Hepatocyte (in vitro differentiated cells): ENCODE measurements at regions not wholly inside any gene's neighbourhood (a gene's known extent, or its start where the extent isn't known, plus 50 kb on each side); places are given as distances from the start of the nearest gene placed in this dataset.

ENCODE experiments used
- DNase-seq: peaks from one replicate; pipeline ENCODE4 v3.0.0-alpha.2; 2016; ENCODE audit warnings: low spot score
- H2AFZ ChIP-seq: fragments of 200-600 bp; sonication (generic); 2 replicates; pipeline ENCODE4 v1.6.0; 2016; ENCODE audit warnings: antibody characterized with exemption, mild to moderate bottlenecking
- H3K27ac ChIP-seq: fragments of 200-600 bp; sonication (generic); 2 replicates; pipeline ENCODE4 v1.5.1; 2016; ENCODE audit warnings: mild to moderate bottlenecking
- H3K27me3 ChIP-seq: fragments of 200-600 bp; sonication (generic); 2 replicates; pipeline ENCODE4 v1.6.1; 2016
- H3K36me3 ChIP-seq: fragments of 200-600 bp; sonication (generic); replicated peaks from 2 replicates; pipeline ENCODE4 v1.5.1; 2016; ENCODE audit warnings: low read depth; ENCODE audit not compliant: insufficient read depth
- H3K4me1 ChIP-seq: fragments of 200-600 bp; sonication (generic); 2 replicates; pipeline ENCODE4 v1.5.1; 2016; ENCODE audit warnings: mild to moderate bottlenecking, moderate library complexity; ENCODE audit not compliant: insufficient read depth
- H3K4me2 ChIP-seq: fragments of 200-600 bp; sonication (generic); 2 replicates; pipeline ENCODE4 v1.6.0; 2016
- H3K4me3 ChIP-seq: fragments of 200-600 bp; sonication (generic); 2 replicates; pipeline ENCODE4 v1.5.1; 2016; ENCODE audit warnings: mild to moderate bottlenecking
- H3K79me2 ChIP-seq: fragments of 200-600 bp; sonication (generic); 2 replicates; pipeline ENCODE4 v1.6.0; 2017; ENCODE audit warnings: mild to moderate bottlenecking
- H3K9me2 ChIP-seq: fragments of 200-600 bp; sonication (generic); replicated peaks from 2 replicates; pipeline ENCODE4 v1.6.0; 2017; ENCODE audit warnings: mild to moderate bottlenecking; ENCODE audit not compliant: insufficient read depth
- H3K9me3 ChIP-seq: fragments of 200-600 bp; sonication (generic); 2 replicates; pipeline ENCODE4 v1.5.1; 2016; ENCODE audit warnings: low read depth, mild to moderate bottlenecking
- H4K20me1 ChIP-seq: fragments of 200-600 bp; sonication (generic); 2 replicates; pipeline ENCODE4 v1.6.0; 2016; ENCODE audit warnings: mild to moderate bottlenecking; ENCODE audit not compliant: insufficient read depth, poor library complexity, severe bottlenecking
- EZH2 ChIP-seq: fragments of 200-600 bp; sonication (generic); IDR thresholded peaks from 2 replicates; pipeline ENCODE4 v1.6.1; 2016; ENCODE audit warnings: antibody characterized with exemption, mild to moderate bottlenecking, borderline replicate concordance
- EZH2phosphoT487 ChIP-seq: fragments of 200-600 bp; sonication (generic); IDR thresholded peaks from one replicate; pipeline ENCODE4 v1.6.1; 2018; ENCODE audit warnings: antibody characterized with exemption, mild to moderate bottlenecking, low read depth, moderate library complexity; ENCODE audit not compliant: unreplicated experiment, severe bottlenecking
- WGBS: methylation state at CpG from one replicate; pipeline ENCODE4 v1.1.6; 2016; ENCODE audit warnings: low lambda C conversion rate; ENCODE audit errors: missing lambda C conversion rate; 5-methylcytosine and 5-hydroxymethylcytosine counted together
- TF ChIP-seq, protein P1 (sequence below): fragments of 200-600 bp; sonication (generic); IDR thresholded peaks from 2 replicates; pipeline ENCODE4 v1.5.1; 2016; ENCODE audit warnings: antibody characterized with exemption, mild to moderate bottlenecking; ENCODE audit not compliant: poor library complexity

DNA sequence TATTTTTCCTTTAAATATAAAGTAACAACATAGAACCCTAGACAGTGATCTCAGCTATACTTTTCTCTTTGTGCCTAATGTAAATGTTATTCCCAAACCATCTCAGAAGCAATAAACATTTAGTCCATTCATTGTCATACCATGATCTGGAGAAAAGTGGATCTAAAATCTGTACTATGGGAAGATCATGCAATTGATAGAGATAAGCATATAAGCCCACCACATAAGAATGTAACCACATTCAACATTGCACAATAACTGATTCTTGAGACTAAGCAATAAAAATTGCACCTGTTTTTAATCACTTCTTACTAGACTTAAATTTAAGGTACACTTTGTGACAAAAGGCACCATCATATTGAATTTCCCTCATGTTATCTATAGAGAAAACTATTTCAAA lies 1403.0 kb upstream of the C9orf72 start:
- no peak overlapping the region for H3K27ac ChIP-seq
- no peaks in the 10 kb centered on the region for H3K27me3 ChIP-seq
- no peaks in the 10 kb centered on the region for H3K79me2 ChIP-seq
- no peak overlapping the region for H3K4me3 ChIP-seq
- no peaks in the 10 kb centered on the region for H3K9me3 ChIP-seq
- H2AFZ ChIP-seq = no peak overlapping the region
- H3K36me3 ChIP-seq = no peaks in the 10 kb centered on the region
- no peaks in the 10 kb centered on the region for H4K20me1 ChIP-seq
- H3K9me2 ChIP-seq = no peaks in the 10 kb centered on the region
- H3K4me2 ChIP-seq = no peak overlapping the region
- no peak for TF ChIP-seq EZH2phosphoT487
- TF ChIP-seq, protein P1, sequence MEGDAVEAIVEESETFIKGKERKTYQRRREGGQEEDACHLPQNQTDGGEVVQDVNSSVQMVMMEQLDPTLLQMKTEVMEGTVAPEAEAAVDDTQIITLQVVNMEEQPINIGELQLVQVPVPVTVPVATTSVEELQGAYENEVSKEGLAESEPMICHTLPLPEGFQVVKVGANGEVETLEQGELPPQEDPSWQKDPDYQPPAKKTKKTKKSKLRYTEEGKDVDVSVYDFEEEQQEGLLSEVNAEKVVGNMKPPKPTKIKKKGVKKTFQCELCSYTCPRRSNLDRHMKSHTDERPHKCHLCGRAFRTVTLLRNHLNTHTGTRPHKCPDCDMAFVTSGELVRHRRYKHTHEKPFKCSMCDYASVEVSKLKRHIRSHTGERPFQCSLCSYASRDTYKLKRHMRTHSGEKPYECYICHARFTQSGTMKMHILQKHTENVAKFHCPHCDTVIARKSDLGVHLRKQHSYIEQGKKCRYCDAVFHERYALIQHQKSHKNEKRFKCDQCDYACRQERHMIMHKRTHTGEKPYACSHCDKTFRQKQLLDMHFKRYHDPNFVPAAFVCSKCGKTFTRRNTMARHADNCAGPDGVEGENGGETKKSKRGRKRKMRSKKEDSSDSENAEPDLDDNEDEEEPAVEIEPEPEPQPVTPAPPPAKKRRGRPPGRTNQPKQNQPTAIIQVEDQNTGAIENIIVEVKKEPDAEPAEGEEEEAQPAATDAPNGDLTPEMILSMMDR = no peak
- TF ChIP-seq EZH2 = no peak
- H3K4me1 ChIP-seq = no peaks in the 10 kb centered on the region
- DNase-seq = no peak

DNA sequence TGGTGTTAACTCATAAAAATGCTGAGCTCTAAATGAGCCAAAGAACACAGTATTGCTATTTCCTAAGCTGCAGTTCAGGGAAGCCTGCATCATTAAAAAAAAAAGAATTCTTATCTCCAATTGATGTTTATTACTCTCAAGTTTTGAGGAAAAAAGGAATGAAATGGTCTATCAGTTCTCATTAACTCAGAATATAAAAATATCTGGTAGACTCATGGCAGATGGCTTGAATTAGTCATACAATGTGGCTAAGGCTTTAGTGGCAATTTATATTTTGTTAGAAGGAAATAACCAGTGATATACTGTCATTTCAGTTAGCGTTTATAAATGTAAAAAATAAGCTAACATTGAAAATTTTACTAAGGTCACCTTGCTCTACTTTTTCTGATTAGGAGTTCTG lies 1403.4 kb upstream of the C9orf72 start:
- Histone ChIP-seq H4K20me1 (no peaks in the 10 kb centered on the region), H3K9me2 (no peaks in the 10 kb centered on the region), H3K27me3 (no peaks in the 10 kb centered on the region), H3K27ac (no peak overlapping the region), H3K4me1 (no peaks in the 10 kb centered on the region), H3K9me3 (no peaks in the 10 kb centered on the region), H3K79me2 (no peaks in the 10 kb centered on the region), H3K4me2 (no peak overlapping the region), H3K36me3 (no peaks in the 10 kb centered on the region), H3K4me3 (no peak overlapping the region), H2AFZ (no peak overlapping the region)
- DNase-seq = no peak
- 32% methylated on average over 1 of the region's 1 CpG for WGBS
- no peak for TF ChIP-seq EZH2
- TF ChIP-seq EZH2phosphoT487 = no peak
- TF ChIP-seq, protein P1 = no peak

DNA sequence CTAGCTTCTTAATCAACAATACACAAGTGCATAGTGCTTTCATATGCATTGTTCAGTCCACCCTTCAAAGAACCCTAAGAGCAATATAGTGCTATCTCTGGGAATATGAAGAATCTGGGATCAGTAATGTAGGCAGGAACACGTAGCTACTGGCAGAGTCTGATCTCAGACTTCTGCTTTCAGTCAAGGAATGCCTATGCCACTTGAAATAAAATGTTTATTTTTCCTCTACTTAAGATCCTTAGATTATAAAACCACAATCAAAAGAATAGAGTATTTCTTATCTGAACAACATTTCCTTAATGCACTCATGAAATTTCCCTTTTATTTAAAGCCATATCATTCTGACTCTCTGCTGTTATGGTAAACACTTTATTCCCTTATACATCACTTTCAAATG lies 1407.8 kb upstream of the C9orf72 start:
- Histone ChIP-seq H3K4me2 (no peak overlapping the region), H3K79me2 (no peaks in the 10 kb centered on the region), H4K20me1 (no peaks in the 10 kb centered on the region), H3K4me3 (no peak overlapping the region), H3K4me1 (no peaks in the 10 kb centered on the region), H2AFZ (no peak overlapping the region), H3K27me3 (no peaks in the 10 kb centered on the region), H3K9me3 (no peaks in the 10 kb centered on the region), H3K36me3 (no peaks in the 10 kb centered on the region), H3K9me2 (no peaks in the 10 kb centered on the region), H3K27ac (no peak overlapping the region)
- 67% methylated on average over 1 of the region's 1 CpG for WGBS
- TF ChIP-seq, protein P1 = no peak
- no peak for TF ChIP-seq EZH2phosphoT487
- no peak for TF ChIP-seq EZH2
- DNase-seq = no peak

DNA sequence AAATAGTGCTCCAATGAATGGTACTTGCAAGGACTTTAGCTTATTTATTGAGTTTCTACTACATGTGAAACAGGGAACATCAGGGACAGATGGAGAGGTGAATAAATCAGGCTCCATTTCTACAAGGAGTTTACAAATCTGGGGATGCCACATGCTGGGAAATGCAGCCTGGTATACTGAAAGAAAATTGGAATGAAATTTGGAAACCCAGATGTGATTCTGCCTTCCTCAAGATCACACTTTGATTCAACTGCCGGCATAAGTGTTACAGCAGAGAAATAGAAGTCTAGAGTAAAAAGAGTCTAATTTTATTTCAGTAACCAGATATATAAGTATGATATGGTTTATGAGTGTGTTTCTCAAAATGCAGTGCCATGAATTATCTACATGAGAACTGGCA lies 1408.4 kb upstream of the C9orf72 start:
- no peaks in the 10 kb centered on the region for H3K27me3 ChIP-seq
- H2AFZ ChIP-seq = no peak overlapping the region
- no peaks in the 10 kb centered on the region for H3K36me3 ChIP-seq
- no peaks in the 10 kb centered on the region for H3K9me2 ChIP-seq
- no peaks in the 10 kb centered on the region for H4K20me1 ChIP-seq
- no peak for DNase-seq
- H3K4me2 ChIP-seq = no peak overlapping the region
- H3K4me3 ChIP-seq = no peak overlapping the region
- H3K79me2 ChIP-seq = no peaks in the 10 kb centered on the region
- no peak overlapping the region for H3K27ac ChIP-seq
- no peak for TF ChIP-seq EZH2phosphoT487
- no peak for TF ChIP-seq EZH2
- TF ChIP-seq, protein P1 = no peak
- no peaks in the 10 kb centered on the region for H3K4me1 ChIP-seq
- whole genome bisulfite sequencing = 93% methylated on average over 1 of the region's 1 CpG
- H3K9me3 ChIP-seq = no peaks in the 10 kb centered on the region
